SK-N-SH (cell line): ENCODE measurements at regions not wholly inside any gene's neighbourhood (a gene's known extent, or its start where the extent isn't known, plus 50 kb on each side); places are given as distances from the start of the nearest gene placed in this dataset.

ENCODE experiments used
- CTCF ChIP-seq: fragments of 200-600 bp; sonication (generic); IDR thresholded peaks from 2 replicates; pipeline ENCODE4 v1.6.1; 2017; ENCODE audit warnings: antibody characterized with exemption, mild to moderate bottlenecking, moderate library complexity
- MXI1 ChIP-seq: IDR thresholded peaks from 2 replicates; pipeline ENCODE4 v1.6.1; 2012; ENCODE audit warnings: mild to moderate bottlenecking, low read depth, low read length, improper control_type of control experiment
- POLR2AphosphoS5 ChIP-seq: IDR thresholded peaks from 2 replicates; pipeline ENCODE4 v1.6.1; 2012; ENCODE audit warnings: low read depth, low read length
- REST ChIP-seq: IDR thresholded peaks from 2 replicates; pipeline ENCODE4 v1.6.1; 2012; ENCODE audit warnings: mild to moderate bottlenecking, low read depth, low read length, moderate library complexity
- SMC3 ChIP-seq: IDR thresholded peaks from 2 replicates; pipeline ENCODE4 v1.6.1; 2012; ENCODE audit warnings: low read depth, low read length, improper control_type of control experiment

- TF ChIP-seq CTCF (no peak), SMC3 (no peak), POLR2AphosphoS5 (no peak), REST (no peak), MXI1 (no peak)
These were observed 304.2 kb upstream of the IRX3 start for GRCh38 chr16:54590836-54591235.
